Limb (tissue), 2 donors: ENCODE measurements at regions not wholly inside any gene's neighbourhood (a gene's known extent, or its start where the extent isn't known, plus 50 kb on each side); places are given as distances from the start of the nearest gene placed in this dataset.
"Not testable (repeated sequence)": the region's sequence is repeated elsewhere in the genome, so short reads cannot be mapped to it uniquely, and the experiment has no call there.

Experiments
- DNase-seq, 2 donors: peaks; one replicate each; pipeline ENCODE4 v3.0.0-alpha.2; 2016; ENCODE audit errors: extremely low spot score in 2 of 2

- DNase-seq, result no peak
Observed at GRCh38 chrX:74080165-74080564, 223.8 kb upstream of the ZCCHC13 start.

GRCh38 chrX:74065831-74066390 is 213.4 kb upstream of the XIST start:
- DNase-seq, result no peak

- no peak for DNase-seq
Observed at GRCh38 chrX:74063426-74064155, 211.1 kb upstream of the XIST start.

- DNase-seq, result no peak
Observed at GRCh38 chrX:74061879-74062278, 209.4 kb upstream of the XIST start.

- no peak for DNase-seq
Observed at GRCh38 chrX:74049126-74049525, 196.6 kb upstream of the XIST start.

- not testable (repeated sequence) for DNase-seq
Observed at GRCh38 chrX:74034066-74034465, 181.6 kb upstream of the XIST start.

GRCh38 chrX:74031527-74031926 is 179.0 kb upstream of the XIST start:
- not testable (repeated sequence) for DNase-seq

- DNase-seq, result not testable (repeated sequence)
Observed at GRCh38 chrX:74030766-74031165, 178.3 kb upstream of the XIST start.

- not testable (repeated sequence) for DNase-seq
Observed at GRCh38 chrX:74025145-74025544, 172.6 kb upstream of the XIST start.

GRCh38 chrX:74023203-74023602 is 170.7 kb upstream of the XIST start:
- no peak for DNase-seq

- no peak for DNase-seq
Observed at GRCh38 chrX:74018253-74018652, 165.7 kb upstream of the XIST start.

- peak; percentile 18 to 44 for DNase-seq
Observed at GRCh38 chrX:74015379-74016019, 163.0 kb upstream of the XIST start.

GRCh38 chrX:74009041-74009440 is 156.5 kb upstream of the XIST start:
- no peak for DNase-seq

- DNase-seq, result no peak
Observed at GRCh38 chrX:73992019-73992418, 139.5 kb upstream of the XIST start.

GRCh38 chrX:73987166-73987565 is 134.7 kb upstream of the XIST start:
- no peak for DNase-seq

GRCh38 chrX:73979551-73980131 is 127.1 kb upstream of the XIST start:
- no peak for DNase-seq

GRCh38 chrX:73977542-73978169 is 125.1 kb upstream of the XIST start:
- no peak for DNase-seq

GRCh38 chrX:73967461-73967860 is 114.9 kb upstream of the XIST start:
- not testable (repeated sequence) for DNase-seq

GRCh38 chrX:73965833-73966232 is 113.3 kb upstream of the XIST start:
- DNase-seq, result no peak

- DNase-seq, result no peak
Observed at GRCh38 chrX:73964579-73964978, 112.1 kb upstream of the XIST start.

GRCh38 chrX:73963682-73964081 is 111.2 kb upstream of the XIST start:
- no peak for DNase-seq

- DNase-seq, result no peak
Observed at GRCh38 chrX:73962948-73963347, 110.4 kb upstream of the XIST start.
